ENCODE measurements at regions not wholly inside any gene's neighbourhood (a gene's known extent, or its start where the extent isn't known, plus 50 kb on each side); places are given as distances from the start of the nearest gene placed in this dataset.

GRCh38 chrX:44039556-44039955, 66.4 kb upstream of the NDP start:
- Histone ChIP-seq H3K14ac (ENCODE audit: insufficient read depth, low read length) (no peak overlapping the region), H3K9ac (ENCODE audit: extremely low read depth, insufficient read length, low read length) (no peak overlapping the region), H3K79me2 (ENCODE audit: insufficient read depth, low read length) (no peaks in the 10 kb centered on the region), H3K4me2 (ENCODE audit: insufficient read depth, insufficient read length, low read length) (no peak overlapping the region), H2AFZ (ENCODE audit: low read length) (no peak overlapping the region), H2BK15ac (ENCODE audit: low read depth, low read length) (no peak overlapping the region), H4K91ac (ENCODE audit: insufficient read length, low read depth, low read length) (no peak overlapping the region), H3K23me2 (ENCODE audit: insufficient read length, low read depth, low read length, poor library complexity, severe bottlenecking) (no peaks in the 10 kb centered on the region), H2BK20ac (ENCODE audit: low read depth, low read length, poor library complexity, severe bottlenecking) (no peak overlapping the region), H2AK5ac (ENCODE audit: insufficient read length, low read length) (no peak overlapping the region), H3K56ac (ENCODE audit: insufficient read length, low read depth, low read length) (no peak overlapping the region), H4K20me1 (ENCODE audit: control insufficient read depth, insufficient read depth, insufficient read length) (no peaks in the 10 kb centered on the region), H3K4me1 (ENCODE audit: insufficient read depth, low read length) (no peaks in the 10 kb centered on the region), H3K27me3 (ENCODE audit: insufficient read depth, low read length) (no peaks in the 10 kb centered on the region), H3K4ac (ENCODE audit: low read depth, low read length) (no peak overlapping the region), H4K8ac (replicated peaks; ENCODE audit: insufficient read length, low read depth, low read length) (no peak overlapping the region), H4K5ac (ENCODE audit: insufficient read length, low read depth, low read length) (no peak overlapping the region), H3K23ac (ENCODE audit: insufficient read length, low read depth, low read length) (no peak overlapping the region), H3K79me1 (ENCODE audit: insufficient read depth, low read depth, low read length, poor library complexity, severe bottlenecking) (no peaks in the 10 kb centered on the region), H3K9me3 (ENCODE audit: control insufficient read depth, low read depth, low read length) (peaks cover 40% of the 10 kb centered on the region), H3T11ph (ENCODE audit: low read length) (no peak overlapping the region), H2BK5ac (ENCODE audit: insufficient read length, low read length) (no peak overlapping the region), H3K27ac (ENCODE audit: insufficient read length, low read depth, low read length) (no peak overlapping the region), H3K18ac (ENCODE audit: insufficient read length, low read depth, low read length) (no peak overlapping the region), H2BK120ac (ENCODE audit: low read depth, low read length, poor library complexity, severe bottlenecking) (no peak overlapping the region), H2BK12ac (ENCODE audit: insufficient read length, low read depth, low read length) (no peak overlapping the region)
- H3K9me3 Mint-ChIP-seq: peaks cover 62 to 66% of the 10 kb centered on the region in 2 experiments
- no CpG with 5 or more reads among the region's 1 CpG for WGBS (ENCODE audit: extremely low coverage, insufficient read length, low lambda C conversion rate)
- no peaks in the 10 kb centered on the region; the same call in 1 of the 2 replicates for H3K27me3 Mint-ChIP-seq (ENCODE audit: low read depth)
- H3K27ac Mint-ChIP-seq: no peak overlapping the region
- no peaks in the 10 kb centered on the region for H3K36me3 Mint-ChIP-seq (ENCODE audit: insufficient read depth in 1 of 3, low read depth in 3 of 3)
- no peak overlapping the region for H3K4me3 Mint-ChIP-seq
- TF ChIP-seq CTCF (conservative IDR thresholded peaks at IDR 0.05): no peak
- DNase-seq: no peak
- H3K4me1 Mint-ChIP-seq: peaks cover 0 to 2% of the 10 kb centered on the region in 2 experiments; a peak in 2 of 4 replicates
